ENCODE measurements at regions not wholly inside any gene's neighbourhood (a gene's known extent, or its start where the extent isn't known, plus 50 kb on each side); places are given as distances from the start of the nearest gene placed in this dataset.

GRCh38 chr6:166747644-166748595 is 120.9 kb upstream of the RPS6KA2 start:
- no peak for DNase-seq

GRCh38 chr6:166745801-166746668 is 119.0 kb upstream of the RPS6KA2 start:
- DNase-seq: no peak

- DNase-seq: no peak
Measured at GRCh38 chr6:166744223-166745134, 117.4 kb upstream of the RPS6KA2 start.

- DNase-seq: no peak
Measured at GRCh38 chr6:166743406-166744222, 116.6 kb upstream of the RPS6KA2 start.

- no peak for DNase-seq
Measured at GRCh38 chr6:166742981-166743380, 115.9 kb upstream of the RPS6KA2 start.

- DNase-seq: no peak
Measured at GRCh38 chr6:166739976-166740318, 112.9 kb upstream of the RPS6KA2 start.

- DNase-seq: no peak
Measured at GRCh38 chr6:166739117-166739975, 112.3 kb upstream of the RPS6KA2 start.

GRCh38 chr6:166738386-166739116 is 111.5 kb upstream of the RPS6KA2 start:
- DNase-seq: no peak

- DNase-seq: no peak
Measured at GRCh38 chr6:166737261-166737660, 110.2 kb upstream of the RPS6KA2 start.

GRCh38 chr6:166736634-166737033 is 109.6 kb upstream of the RPS6KA2 start:
- DNase-seq: no peak

GRCh38 chr6:166733900-166734299 is 106.8 kb upstream of the RPS6KA2 start:
- no peak for DNase-seq

- no peak for DNase-seq
Measured at GRCh38 chr6:166729658-166730057, 102.6 kb upstream of the RPS6KA2 start.

- no peak for DNase-seq
Measured at GRCh38 chr6:166728884-166729530, 102.0 kb upstream of the RPS6KA2 start.

GRCh38 chr6:166726201-166726600 is 99.2 kb upstream of the RPS6KA2 start:
- no peak for DNase-seq

- no peak for DNase-seq
Measured at GRCh38 chr6:166725571-166725970, 98.5 kb upstream of the RPS6KA2 start.

- no peak for DNase-seq
Measured at GRCh38 chr6:166724576-166724975, 97.5 kb upstream of the RPS6KA2 start.

- DNase-seq: no peak
Measured at GRCh38 chr6:166722785-166723184, 95.7 kb upstream of the RPS6KA2 start.

- DNase-seq: no peak
Measured at GRCh38 chr6:166721576-166721975, 94.5 kb upstream of the RPS6KA2 start.

- DNase-seq: no peak
Measured at GRCh38 chr6:166720856-166721255, 93.8 kb upstream of the RPS6KA2 start.

- no peak for DNase-seq
Measured at GRCh38 chr6:166719019-166719418, 92.0 kb upstream of the RPS6KA2 start.
